Embryonic facial prominence (tissue), 1 donor: ENCODE measurements at regions not wholly inside any gene's neighbourhood (a gene's known extent, or its start where the extent isn't known, plus 50 kb on each side); places are given as distances from the start of the nearest gene placed in this dataset.

Experiments used
- DNase-seq: peaks from one replicate; pipeline ENCODE4 v3.0.0-alpha.2; 2016; ENCODE audit errors: extremely low spot score

- no peak for DNase-seq
Measured at GRCh38 chr5:174311121-174311520, 265.6 kb downstream of the NSG2 start.

- DNase-seq = peak; percentile 39
Measured at GRCh38 chr5:174311531-174312269, 266.2 kb downstream of the NSG2 start.

DNA sequence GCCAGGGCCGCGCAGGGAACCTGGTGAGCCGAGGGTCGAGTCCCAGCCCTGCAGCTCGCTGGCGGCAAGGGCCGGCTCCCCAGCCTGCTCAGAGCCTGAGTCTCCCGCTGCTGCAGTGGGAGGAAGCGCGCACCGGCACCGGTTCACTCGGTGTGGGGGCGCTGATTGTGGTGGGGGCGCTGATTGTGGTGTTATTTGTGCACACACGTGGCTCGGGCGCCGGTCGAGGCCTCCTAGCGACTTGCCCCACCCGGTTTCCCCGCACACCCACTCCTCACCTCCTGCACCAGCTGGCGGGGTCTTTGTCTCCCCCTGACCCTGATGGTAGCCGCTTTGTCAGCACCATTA lies 266.7 kb downstream of the NSG2 start:
- no peak for DNase-seq

GRCh38 chr5:174312641-174313040 lies 267.1 kb downstream of the NSG2 start:
- DNase-seq = no peak

DNA sequence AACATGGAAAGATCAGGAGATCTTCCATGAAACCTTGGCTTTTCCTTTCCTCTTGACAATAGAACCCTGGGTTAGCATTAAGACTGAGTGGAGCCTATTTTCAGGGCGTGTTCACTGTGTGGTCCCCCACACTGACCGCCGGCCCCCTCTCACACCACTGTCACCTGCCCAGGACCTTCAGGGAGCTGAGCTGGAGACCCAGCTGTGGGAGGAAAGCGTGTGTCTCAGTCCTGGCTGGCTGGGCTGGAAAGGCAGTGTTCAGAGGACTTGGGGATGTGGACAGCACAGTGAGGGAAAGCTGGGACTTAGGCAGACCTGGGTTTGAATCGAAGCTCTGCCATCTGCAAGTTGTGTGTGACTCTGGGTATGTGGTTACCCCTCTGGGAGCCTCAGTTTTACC lies 268.1 kb downstream of the NSG2 start:
- no peak for DNase-seq

- no peak for DNase-seq
Measured at GRCh38 chr5:174314261-174314660, 268.8 kb downstream of the NSG2 start.

DNA sequence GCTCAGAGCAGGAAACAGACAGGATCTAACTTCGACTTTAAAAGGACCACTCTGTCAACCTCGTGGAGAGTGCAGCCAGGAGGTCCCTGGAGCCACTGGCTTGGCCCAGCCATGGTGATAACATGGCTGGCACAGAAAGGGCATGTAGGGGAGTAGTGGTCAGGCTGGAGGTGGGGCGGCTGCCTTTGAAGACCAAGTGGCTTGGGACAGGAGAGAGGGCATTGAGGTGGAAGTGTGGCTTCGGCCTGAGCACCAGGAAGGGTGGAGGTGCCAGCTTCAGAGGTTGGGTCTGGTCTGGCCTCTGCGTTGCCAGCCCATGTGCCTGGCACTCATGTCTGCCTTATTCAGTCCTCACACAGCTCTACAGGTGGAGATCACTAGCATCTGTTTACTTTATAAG lies 270.0 kb downstream of the NSG2 start:
- DNase-seq = no peak

GRCh38 chr5:174315871-174316270 lies 270.4 kb downstream of the NSG2 start:
- DNase-seq = no peak

DNA sequence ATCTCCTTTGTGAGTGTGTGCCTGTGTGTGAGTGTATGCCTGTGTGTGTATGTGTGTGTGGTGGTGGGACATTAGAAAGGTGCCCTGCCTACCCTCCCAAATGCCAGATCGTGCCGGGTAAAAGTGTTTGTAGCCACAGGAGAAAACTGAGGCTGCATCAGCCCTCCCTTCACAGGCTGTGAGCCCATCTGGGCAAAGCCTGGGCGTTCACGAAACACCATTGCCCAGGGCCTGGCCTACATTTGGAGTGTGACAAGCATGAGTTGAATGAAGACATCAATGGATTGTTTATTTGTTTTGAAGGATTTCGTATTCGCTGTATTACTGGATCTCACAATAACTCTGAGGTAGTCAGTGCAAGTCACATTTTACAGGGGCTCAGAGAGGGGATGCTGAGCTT lies 270.8 kb downstream of the NSG2 start:
- DNase-seq = no peak

DNA sequence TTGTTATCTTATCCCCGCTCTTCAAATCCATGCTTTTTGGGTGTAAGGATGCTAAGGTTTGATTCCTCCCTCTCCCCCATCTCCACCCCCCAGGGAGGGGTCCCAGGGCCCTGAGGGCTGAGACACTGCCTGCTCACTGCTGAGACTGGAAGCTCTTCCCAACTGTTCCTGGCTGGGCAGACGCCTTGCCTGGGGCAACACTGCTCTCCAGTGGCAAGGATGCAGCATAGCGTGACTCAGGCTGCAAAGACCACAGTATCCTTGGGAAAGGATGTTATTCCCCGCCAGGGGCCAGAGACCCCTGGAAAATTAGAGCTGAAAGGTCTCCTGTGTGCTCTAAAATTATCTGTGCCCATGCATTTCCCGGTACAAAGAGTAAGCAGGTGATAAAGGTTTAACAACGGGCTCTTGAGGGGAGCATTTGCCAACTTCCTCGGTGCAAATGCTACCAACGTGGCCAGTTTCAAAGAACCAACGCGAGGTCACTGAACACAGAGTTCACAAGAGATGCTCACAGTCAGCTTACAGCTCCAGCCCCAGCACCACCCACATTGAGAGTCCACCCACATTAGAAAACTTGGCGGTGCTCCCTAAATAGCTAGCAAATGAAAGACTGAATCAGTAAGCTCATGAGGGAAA lies 271.9 kb downstream of the NSG2 start:
- DNase-seq = no peak

DNA sequence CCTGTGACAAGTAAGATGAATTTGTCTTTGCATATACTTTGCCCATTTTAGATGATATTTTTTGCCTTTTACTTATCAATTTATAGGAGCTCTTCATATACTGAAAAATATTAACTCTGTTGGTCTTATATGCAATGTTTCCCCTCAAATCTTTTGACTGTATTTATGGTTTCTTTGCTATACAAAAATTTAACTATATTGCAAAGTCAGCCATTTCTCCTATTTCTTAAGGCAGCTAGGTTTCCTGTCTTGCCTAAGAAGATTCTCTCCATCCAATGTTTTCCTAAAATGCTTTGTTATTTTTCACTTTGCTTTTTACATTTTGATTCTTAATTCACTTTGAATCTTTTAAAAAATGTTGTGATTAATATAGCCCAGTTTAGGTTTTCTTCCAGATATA lies 273.1 kb downstream of the NSG2 start:
- no peak for DNase-seq

GRCh38 chr5:174319551-174319950 lies 274.0 kb downstream of the NSG2 start:
- no peak for DNase-seq

- DNase-seq = no peak
Measured at GRCh38 chr5:174320051-174320450, 274.5 kb downstream of the NSG2 start.

GRCh38 chr5:174323878-174324281 lies 278.4 kb downstream of the NSG2 start:
- DNase-seq = no peak

- DNase-seq = no peak
Measured at GRCh38 chr5:174324680-174325079, 279.2 kb downstream of the NSG2 start.

GRCh38 chr5:174325431-174325830 lies 279.9 kb downstream of the NSG2 start:
- no peak for DNase-seq

DNA sequence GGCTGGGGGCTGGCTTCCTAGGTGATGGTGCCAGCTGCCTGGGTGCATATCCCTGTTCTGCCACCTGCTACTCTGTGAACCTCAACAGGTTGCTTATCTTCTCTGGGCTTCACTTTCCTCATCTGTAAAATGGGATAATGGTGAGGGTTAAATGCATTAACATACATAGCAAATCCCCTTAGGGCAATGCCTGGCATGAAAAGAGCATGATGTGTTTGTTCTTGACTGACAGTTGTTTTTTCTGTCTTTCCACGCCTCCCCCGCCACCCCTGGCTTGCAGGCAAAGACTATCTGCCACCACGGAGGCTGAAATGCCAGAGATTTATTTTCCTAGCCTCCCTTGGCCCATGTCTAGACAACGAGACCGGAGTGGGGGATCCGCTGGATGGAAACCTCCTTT lies 280.5 kb downstream of the NSG2 start:
- DNase-seq = no peak

DNA sequence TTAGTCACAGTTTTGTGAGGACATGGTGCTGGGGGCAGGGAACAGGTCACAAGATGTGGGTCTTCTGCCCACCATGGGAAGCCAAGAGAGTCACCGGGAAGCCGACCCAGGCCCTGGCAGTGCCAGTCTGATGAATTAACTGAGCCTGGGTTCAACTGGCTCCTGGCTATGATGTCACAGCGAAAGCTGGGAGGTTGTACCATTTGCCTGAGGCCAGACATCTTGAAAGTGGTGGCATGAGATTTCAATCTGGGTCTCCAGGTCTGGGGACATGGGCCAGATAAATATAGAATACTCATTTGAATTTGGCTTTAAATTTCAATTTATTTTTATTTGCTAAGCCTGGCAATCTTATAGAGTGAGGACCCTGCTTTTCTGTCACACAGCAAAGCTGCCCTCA lies 280.9 kb downstream of the NSG2 start:
- DNase-seq = no peak

- DNase-seq = no peak
Measured at GRCh38 chr5:174327317-174327864, 281.9 kb downstream of the NSG2 start.

DNA sequence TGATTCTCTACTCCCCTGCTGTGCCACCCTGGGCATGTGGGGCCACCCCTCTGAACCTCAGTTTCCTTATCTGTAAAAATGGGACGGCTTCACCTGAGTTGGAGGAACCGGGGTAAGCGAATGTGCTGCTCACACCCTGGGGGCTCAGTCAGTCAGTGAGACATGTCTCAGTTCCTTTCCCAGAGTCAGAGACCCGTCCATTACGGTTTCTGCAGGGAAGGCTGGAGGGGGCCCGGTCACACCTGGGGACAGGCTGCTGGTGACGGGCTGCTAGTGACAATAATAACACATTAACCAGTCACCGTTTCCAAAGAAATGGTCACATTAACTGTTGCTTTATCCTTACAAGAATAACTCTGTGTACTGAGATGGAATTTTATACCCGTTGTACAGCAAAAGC lies 282.4 kb downstream of the NSG2 start:
- DNase-seq = no peak

GRCh38 chr5:174328631-174329299 lies 283.3 kb downstream of the NSG2 start:
- DNase-seq = no peak

- no peak for DNase-seq
Measured at GRCh38 chr5:174329738-174330137, 284.2 kb downstream of the NSG2 start.
